Activated CD8-positive, alpha-beta memory T cell treated with anti-CD3 and anti-CD28 coated beads for 48 hours (primary cell): ENCODE measurements at regions not wholly inside any gene's neighbourhood (a gene's known extent, or its start where the extent isn't known, plus 50 kb on each side); places are given as distances from the start of the nearest gene placed in this dataset.
"Not testable (repeated sequence)": the region's sequence is repeated elsewhere in the genome, so short reads cannot be mapped to it uniquely, and the experiment has no call there.

Experiments
- DNase-seq, 3 experiments: peaks; one replicate each; pipeline ENCODE4 v3.0.0-alpha.2; 2020; ENCODE audit warnings: low read depth in 2 of 3, low spot score in 2 of 3

GRCh38 chr4:155473420-155474095 lies 96.8 kb upstream of the MAP9 start:
- DNase-seq: no peak

- no peak for DNase-seq
These were observed 91.5 kb upstream of the MAP9 start for GRCh38 chr4:155468282-155468681.

GRCh38 chr4:155450676-155451075 lies 73.9 kb upstream of the MAP9 start:
- no peak for DNase-seq

GRCh38 chr4:155445306-155445705 lies 68.5 kb upstream of the MAP9 start:
- DNase-seq: no peak

GRCh38 chr4:155444721-155445120 lies 68.0 kb upstream of the MAP9 start:
- DNase-seq: no peak

GRCh38 chr4:155442267-155443105 lies 65.7 kb upstream of the MAP9 start:
- DNase-seq: peak; percentile 10 to 28 (median 26)

- DNase-seq: no peak
These were observed 64.7 kb upstream of the MAP9 start for GRCh38 chr4:155441475-155441874.

- DNase-seq: not testable (repeated sequence)
These were observed 63.0 kb upstream of the MAP9 start for GRCh38 chr4:155439760-155440159.

GRCh38 chr4:155434904-155435303 lies 58.1 kb upstream of the MAP9 start:
- no peak for DNase-seq

- no peak for DNase-seq
These were observed 57.6 kb upstream of the MAP9 start for GRCh38 chr4:155434366-155434765.

GRCh38 chr4:155433636-155434360 lies 57.0 kb upstream of the MAP9 start:
- no peak for DNase-seq

GRCh38 chr4:155430895-155431795 lies 54.4 kb upstream of the MAP9 start:
- no peak for DNase-seq

- no peak for DNase-seq
These were observed 51.4 kb upstream of the MAP9 start for GRCh38 chr4:155428128-155428527.

GRCh38 chr4:155426953-155427352 lies 50.2 kb upstream of the MAP9 start:
- DNase-seq: no peak
